ENCODE measurements at regions not wholly inside any gene's neighbourhood (a gene's known extent, or its start where the extent isn't known, plus 50 kb on each side); places are given as distances from the start of the nearest gene placed in this dataset.

- no peaks in the 10 kb centered on the region for H3K27me3 ChIP-seq
- intact Hi-C loops (cut with DNase I), result no loop called here
- DNase-seq (ENCODE audit: low spot score in 2 of 2), result no peak
- H3K4me1 ChIP-seq, result no peaks in the 10 kb centered on the region
- H3K9me3 ChIP-seq, result no peaks in the 10 kb centered on the region
- peaks cover 50 to 82% of the 10 kb centered on the region in 2 donors for H3K36me3 ChIP-seq
- no peak overlapping the region for H3K4me3 ChIP-seq
- TF ChIP-seq CTCF (IDR thresholded peaks at IDR 0.05), result no peak
- H3K27ac ChIP-seq, result no peak overlapping the region
These were observed 261.7 kb downstream of the UTRN start for GRCh38 chr6:144546807-144547206.

GRCh38 chr6:144547409-144547808 lies 262.3 kb downstream of the UTRN start:
- Histone ChIP-seq H3K9me3 (no peaks in the 10 kb centered on the region), H3K4me1 (no peaks in the 10 kb centered on the region), H3K36me3 (peaks cover 51 to 82% of the 10 kb centered on the region in 2 donors), H3K27me3 (no peaks in the 10 kb centered on the region), H3K4me3 (no peak overlapping the region), H3K27ac (no peak overlapping the region)
- intact Hi-C loops (cut with DNase I), result no loop called here
- no peak for DNase-seq (ENCODE audit: low spot score in 2 of 2)
- TF ChIP-seq CTCF (IDR thresholded peaks at IDR 0.05), result no peak

- Histone ChIP-seq H3K27me3 (no peaks in the 10 kb centered on the region), H3K4me1 (no peaks in the 10 kb centered on the region), H3K36me3 (peaks cover 45 to 81% of the 10 kb centered on the region in 2 donors), H3K27ac (no peak overlapping the region), H3K4me3 (no peak overlapping the region), H3K9me3 (no peaks in the 10 kb centered on the region)
- intact Hi-C loops (cut with DNase I), result no loop called here
- no peak for TF ChIP-seq CTCF (IDR thresholded peaks at IDR 0.05)
- no peak for DNase-seq (ENCODE audit: low spot score in 2 of 2)
These were observed 263.4 kb downstream of the UTRN start for GRCh38 chr6:144548536-144548935.

- no peaks in the 10 kb centered on the region for H3K4me1 ChIP-seq
- intact Hi-C loops (cut with DNase I), result no loop called here
- no peak overlapping the region for H3K4me3 ChIP-seq
- TF ChIP-seq CTCF (IDR thresholded peaks at IDR 0.05), result no peak
- H3K9me3 ChIP-seq, result no peaks in the 10 kb centered on the region
- H3K27ac ChIP-seq, result no peak overlapping the region
- no peak for DNase-seq (ENCODE audit: low spot score in 2 of 2)
- peaks cover 37 to 73% of the 10 kb centered on the region in 2 donors for H3K36me3 ChIP-seq
- H3K27me3 ChIP-seq, result no peaks in the 10 kb centered on the region
These were observed 265.0 kb downstream of the UTRN start for GRCh38 chr6:144549837-144550747.

GRCh38 chr6:144551339-144551738 lies 266.2 kb downstream of the UTRN start:
- DNase-seq (ENCODE audit: low spot score in 2 of 2), result no peak
- Histone ChIP-seq H3K4me1 (no peaks in the 10 kb centered on the region), H3K4me3 (no peak overlapping the region), H3K27ac (no peak overlapping the region), H3K36me3 (peaks cover 39 to 72% of the 10 kb centered on the region in 2 donors), H3K9me3 (no peaks in the 10 kb centered on the region), H3K27me3 (no peaks in the 10 kb centered on the region)
- intact Hi-C loops (cut with DNase I), result no loop called here
- no peak for TF ChIP-seq CTCF (IDR thresholded peaks at IDR 0.05)

Data from ascending aorta (tissue), 2 donors.